Fibroblast of skin of back (primary cell): ENCODE measurements at regions not wholly inside any gene's neighbourhood (a gene's known extent, or its start where the extent isn't known, plus 50 kb on each side); places are given as distances from the start of the nearest gene placed in this dataset.

Source experiments
- DNase-seq: peaks from one replicate; pipeline ENCODE4 v3.0.0-alpha.2; 2013

DNA sequence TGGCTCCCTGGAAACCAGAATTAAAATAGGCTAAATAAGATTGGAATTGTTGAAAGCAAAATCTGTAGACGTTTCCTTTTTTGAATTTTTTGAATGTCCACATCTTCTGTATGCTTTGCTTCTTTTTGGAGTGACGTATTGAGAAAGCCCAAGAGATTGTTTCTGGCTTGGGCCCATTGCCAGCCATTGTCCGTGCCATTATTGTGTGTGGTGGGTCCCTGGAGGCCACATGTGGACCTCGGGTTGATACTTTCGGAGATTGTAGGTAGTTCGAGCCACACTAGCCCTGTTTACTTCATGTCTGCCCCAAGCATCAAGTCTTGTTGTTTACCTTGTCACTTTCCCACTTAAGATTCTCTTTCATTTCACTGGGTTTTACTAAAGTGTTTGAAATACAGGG is 106.0 kb downstream of the PALM2AKAP2 start:
- DNase-seq, result no peak

DNA sequence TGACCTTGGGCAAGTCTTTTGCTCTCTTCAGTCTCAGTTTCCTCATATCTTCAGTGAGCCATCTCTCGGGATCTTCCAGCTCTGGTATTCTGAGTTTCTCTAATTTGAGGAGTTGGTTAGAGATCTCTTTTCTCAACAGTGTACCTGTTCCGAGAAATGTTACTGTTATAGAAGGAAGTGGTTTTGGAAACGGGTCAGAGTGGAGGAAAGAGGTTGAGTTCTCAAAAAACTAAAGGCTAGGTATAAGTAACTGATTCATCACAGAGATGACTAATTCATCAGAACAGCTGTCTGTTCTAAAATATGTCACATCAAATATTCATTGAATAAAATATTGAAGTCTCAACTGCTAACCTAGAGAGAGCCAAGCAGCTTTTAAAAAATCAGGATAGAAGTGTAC is 106.6 kb downstream of the PALM2AKAP2 start:
- no peak for DNase-seq

DNA sequence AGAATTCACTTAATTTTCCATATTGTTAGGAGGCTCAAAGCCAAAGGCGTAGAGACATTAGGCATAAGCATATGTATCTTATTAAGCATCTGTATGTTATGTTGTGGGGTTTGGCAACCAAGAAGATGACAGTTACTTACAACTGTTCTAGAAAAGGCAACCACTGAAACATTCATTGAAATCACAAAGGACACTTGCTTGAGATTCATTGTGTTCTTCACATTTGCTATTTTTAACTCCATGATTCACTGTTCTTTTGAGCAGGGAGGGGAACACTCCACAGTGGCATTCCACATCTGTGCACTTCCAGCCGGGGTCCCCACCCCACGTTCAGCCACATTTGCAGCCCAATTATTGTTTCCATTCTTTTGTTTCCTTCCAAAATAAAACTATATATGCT is 107.1 kb downstream of the PALM2AKAP2 start:
- DNase-seq, result peak; percentile 91

DNA sequence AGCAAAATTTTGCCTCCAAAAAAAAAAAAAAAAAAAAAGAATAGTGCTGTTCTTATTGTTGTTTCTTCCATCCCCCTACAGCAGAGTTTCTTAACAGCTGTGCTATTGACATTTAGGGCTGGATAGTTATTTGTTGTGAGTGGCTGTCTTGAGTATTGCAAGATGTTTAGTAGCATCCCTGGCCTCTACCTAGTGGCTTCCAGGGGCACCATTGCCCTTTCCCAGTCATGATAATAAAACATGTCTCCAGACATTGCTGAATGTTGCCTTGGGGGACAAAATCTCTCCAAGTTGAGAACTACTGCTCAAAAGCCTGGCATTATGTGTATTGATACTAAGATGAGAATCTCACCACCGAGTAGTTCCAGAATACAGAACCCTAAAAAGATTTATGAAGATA is 108.7 kb downstream of the PALM2AKAP2 start:
- no peak for DNase-seq

DNA sequence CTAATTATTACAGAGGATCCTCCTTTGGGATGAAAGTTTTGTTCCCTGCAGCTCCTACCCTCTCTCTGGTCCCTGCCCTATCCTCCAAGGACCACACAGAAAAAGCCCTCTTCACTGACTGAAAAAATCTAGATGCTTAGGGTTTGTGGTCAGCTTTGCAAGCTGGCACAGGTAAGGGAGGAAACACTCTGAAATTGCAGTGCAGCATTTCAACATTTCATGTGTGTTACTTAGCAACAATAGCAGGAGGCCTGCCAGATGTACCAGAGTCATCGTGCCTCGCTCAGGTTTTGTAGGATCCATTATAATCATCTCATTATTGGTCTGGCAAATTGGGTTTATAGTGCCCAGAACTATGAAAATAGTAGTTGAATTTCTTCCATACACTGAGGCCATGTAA is 109.5 kb downstream of the PALM2AKAP2 start:
- DNase-seq, result no peak

DNA sequence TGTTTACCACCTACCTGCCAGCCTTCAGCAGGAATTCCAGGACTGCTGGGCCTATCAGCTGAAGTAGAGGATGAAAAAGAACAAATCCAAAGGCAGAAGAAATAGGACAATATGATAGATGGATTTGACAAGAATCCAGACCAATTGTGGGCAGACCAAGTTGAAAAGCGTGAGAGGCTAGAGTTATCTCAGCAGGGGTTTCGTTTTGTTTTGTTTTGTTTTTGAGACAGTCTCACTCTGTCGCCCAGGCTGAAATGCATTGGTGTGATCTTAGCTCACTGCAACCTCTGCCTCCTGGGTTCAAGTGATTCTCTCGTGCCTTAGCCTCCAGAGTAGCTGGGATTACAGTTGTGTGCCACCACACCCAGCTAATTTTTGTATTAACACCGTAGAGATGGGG is 113.2 kb downstream of the PALM2AKAP2 start:
- peak; percentile 43 for DNase-seq

DNA sequence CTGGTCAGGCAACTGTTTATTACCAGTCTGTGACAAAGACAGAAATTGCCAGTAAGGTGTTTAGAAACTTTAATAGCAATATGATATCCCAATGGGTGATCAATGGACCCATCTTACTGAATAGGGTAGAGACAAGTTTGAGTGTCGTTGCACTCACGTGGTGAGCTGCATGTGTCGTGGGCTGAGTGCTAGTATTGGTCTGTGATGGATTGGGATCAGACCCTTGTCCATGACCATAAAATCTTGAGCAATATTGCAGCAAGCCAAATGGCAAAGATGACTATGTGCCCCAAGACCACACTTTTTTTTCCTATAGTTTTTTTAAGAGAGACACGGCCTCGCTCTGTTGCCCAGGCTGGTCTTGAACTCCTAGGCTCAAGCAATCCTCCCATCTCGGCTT is 114.5 kb downstream of the PALM2AKAP2 start:
- no peak for DNase-seq

DNA sequence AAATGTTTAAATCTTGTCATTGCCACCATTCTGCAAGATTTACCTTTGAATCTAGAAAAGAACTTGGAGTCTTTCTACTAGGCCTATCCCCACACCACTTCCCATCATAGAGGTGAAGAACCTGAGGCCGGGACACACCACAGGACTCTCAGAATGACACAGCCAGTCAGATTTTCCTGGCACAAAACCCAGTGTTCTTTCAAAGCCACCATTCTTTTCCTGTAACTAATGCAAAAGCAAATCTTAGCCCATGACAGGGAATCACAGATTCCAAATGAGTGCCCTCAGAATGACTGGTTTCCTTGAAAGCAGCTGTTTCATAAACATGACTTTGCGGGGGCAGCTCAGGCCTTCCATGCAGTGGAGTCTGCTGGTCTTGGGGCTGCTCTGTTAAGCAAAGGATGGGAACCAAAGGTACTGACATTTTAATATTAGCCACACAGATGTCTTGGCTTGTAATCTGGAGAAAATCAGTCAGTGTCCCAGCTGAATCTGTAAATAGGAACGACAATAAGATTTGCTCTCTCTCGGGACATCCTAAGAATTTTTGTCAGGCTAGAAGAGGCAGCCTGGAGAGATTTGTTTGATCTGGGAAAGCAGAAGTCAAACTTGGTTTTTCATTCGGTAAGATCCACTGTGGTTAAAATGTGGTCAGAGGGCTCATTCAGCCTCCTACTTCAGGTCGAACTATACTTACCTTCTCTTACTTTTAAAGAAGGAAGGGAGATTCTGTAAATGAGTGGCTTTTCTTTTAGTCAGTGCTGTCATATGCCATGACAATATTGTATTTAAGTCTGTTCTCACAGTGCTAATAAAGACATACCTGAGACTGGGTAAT is 115.1 kb downstream of the PALM2AKAP2 start:
- peak; percentile 82 for DNase-seq

DNA sequence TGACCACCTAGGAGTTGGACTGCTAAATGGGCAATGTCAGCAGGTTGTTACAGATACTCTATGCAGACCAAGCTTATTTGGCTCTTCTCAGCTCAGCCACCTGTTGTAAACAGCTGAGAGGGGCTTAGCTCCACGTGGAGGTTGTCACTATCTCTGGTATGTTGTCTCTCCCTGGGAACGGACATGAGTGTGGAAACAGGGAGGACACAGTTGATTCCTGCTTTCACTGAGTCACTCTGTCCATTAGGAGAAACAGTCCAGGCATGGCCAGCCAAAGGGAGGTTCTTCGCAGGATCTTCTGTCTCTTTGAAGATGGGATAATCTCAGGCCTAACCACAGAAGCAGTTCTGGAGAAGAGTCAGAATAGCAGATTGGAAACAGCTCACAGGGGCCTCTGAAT is 121.2 kb downstream of the PALM2AKAP2 start:
- peak; percentile 67 for DNase-seq

DNA sequence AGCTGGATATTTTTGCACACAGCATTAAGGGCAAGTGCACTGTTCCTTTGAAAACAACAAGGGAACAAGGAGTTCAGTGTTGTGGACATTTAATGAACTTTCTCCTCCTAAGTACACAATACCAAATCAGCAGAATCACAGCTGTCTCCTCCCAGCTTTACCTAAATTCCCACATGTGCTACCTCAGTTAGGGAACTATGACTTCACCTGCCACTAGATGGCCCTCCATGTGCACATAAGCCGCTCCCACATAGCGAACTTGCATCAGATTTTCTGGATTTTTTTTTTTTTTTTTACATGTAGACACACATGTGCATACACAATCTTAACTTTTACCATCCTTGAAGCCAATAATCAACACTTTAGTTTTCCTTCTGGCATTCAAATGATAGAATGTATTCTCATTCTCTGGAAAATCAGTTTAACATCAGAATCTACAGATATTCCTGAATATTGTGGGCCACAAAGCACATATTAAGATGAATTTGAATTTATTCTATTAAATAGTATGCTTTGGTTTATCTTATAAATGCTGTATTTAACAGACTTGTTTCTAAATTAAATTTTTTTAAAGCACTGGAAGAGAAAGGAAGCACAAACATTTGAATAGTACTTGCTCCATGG is 123.6 kb downstream of the PALM2AKAP2 start:
- peak; percentile 76 for DNase-seq

DNA sequence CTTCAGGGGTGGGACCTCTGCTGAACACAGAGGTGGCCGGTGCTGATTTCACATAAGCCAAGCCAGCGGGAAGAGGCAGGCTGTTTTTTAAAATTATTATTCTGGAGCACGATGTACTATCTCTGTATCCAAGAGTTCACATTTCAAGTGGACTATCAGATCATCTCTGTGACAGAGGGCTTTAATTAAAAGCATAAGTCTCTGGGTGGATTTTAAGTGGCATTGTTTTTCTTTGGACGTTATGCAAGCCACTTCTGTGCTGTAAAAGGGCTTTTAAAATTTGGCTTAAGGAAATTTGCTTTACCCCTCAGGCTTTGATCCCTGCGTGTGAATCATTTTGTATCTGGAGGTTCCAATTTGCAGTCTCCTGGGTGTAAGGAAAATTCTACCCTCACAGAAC is 124.7 kb downstream of the PALM2AKAP2 start:
- DNase-seq, result peak; percentile 31

DNA sequence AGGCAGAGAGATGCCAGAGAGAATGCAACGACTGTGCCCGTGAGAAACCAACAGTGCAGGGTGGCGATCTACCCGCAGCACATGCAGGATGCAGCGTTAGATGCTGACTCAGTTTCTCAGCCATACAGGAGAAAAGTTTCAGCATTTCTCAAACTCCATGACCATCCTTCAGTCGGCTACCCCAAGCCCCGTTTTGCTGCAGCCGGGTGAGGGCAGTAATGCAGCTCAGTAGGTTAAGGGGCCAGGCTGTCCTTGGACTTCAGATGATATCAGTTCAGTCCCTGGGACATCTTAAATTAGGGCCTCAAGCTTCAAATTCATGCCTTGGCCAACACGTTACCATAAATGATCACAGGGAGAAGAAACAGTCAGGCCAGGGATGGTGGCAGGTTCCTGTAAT is 125.5 kb downstream of the PALM2AKAP2 start:
- DNase-seq, result no peak

DNA sequence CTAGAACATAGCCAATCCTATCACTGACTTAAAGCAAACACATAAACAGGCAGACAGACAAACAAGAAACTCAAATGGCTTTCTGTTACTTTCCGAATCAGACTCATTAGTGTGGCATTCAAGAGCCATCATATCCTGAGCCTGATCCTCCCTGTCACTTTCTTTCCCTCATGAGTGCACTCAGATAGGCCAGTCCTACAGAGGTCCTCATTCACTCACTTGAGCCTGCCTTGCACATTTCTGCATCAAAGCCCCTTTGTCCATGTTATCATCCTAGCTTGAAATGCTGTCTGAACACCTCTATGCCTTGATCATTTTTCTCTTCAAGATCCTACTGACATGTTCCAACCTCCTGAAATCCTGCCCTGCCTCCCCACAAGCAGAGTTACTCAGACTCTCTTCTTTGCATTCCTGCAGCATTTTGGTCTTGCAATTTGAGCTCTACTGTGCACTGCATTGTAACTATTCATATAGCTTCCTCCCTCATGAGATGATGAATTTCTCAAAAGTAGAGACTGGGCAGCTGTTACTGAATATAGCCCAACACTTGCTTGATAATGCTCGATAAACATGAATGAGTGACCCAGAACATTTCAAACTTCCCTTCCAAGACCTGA is 126.9 kb downstream of the PALM2AKAP2 start:
- peak; percentile 66 for DNase-seq

DNA sequence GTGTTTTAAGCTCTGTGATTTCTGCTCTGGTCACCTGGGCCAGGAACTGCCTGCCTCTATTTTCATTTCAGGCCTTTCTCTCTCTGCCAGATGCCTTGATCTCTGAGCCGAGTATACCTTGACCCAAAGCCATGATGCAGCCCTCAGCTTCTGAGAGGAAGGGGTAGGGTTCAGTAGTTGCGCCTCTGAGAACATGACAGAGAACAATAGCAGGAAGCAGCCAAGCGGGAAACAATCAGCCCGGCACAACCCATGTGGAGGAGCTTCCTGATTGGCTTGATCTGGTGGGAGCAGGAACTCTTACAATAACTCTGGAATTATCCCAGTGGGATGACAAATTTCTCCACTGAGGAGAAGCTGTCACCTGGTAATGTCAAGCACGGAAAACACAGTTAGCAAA is 127.4 kb downstream of the PALM2AKAP2 start:
- no peak for DNase-seq

DNA sequence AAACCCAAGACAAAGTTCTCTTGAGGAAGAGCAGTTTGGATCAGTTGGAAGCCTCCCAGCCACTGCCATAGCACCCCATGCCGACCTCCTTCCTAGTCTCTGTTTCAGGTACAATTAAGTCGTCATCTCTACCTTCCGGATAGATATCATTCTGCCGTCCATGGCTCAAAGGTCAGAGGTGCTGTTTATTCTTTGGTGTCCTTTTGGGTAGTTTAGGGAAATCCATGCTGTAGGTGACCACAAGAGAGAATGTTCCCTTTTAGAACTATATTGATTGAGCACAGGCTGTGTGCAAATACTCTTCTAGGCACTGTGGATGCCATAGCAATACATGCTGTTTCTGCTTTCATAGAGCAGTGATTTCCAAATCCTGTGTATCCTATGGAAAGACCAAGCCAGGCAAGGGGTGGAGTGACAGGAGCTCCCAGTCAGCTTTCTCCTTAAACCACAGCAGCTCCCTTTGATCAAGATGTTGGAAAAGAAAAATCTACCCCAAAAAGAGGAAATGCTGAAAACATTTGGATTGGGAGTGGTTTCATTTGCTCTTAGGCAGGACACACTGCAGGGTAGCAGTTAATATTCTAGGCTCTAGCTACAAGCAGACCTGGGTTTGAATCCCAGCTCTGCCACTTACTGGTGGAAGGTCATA is 127.9 kb downstream of the PALM2AKAP2 start:
- DNase-seq, result no peak

DNA sequence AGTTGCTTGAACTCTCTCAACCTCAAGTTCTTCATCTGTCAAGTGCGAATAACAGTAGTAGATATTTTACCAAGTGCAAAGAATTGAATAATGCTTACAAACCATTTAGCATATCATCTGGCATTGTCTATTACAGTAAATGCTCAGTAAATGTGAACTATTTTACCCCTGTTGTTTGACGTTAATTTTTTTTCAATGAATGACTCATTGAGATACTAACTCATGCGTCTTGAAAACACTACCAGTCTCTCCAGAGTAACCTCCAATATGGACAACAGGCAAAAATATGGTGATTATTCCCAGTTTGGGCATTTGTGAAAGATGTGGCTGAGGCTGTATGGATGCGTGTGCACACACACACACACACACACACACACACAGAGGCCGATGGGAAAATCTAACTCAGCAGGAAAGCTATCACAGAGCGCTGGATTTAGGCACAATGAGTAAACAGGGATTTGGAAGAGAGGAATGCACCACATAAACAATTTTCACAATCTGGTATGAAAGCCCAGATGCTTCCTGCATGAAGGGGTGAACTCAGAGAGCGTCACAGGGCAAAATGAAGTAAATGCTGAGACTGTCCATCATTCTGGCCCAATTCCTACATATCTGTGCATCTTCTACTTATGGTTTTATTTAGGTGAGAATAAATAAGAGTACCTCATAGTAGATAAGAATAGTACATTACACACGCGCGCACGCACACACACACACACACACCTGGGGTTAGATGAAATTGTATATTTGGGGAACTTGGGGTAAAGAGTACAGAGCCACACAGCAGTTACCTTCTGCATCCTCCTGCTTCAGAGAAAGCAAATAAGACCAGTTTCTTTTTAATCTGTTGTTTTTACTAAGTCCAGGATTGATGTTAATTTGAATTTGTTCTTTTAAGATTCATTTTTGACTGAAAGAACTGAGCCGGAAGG is 128.7 kb downstream of the PALM2AKAP2 start:
- DNase-seq, result peak; percentile 58

DNA sequence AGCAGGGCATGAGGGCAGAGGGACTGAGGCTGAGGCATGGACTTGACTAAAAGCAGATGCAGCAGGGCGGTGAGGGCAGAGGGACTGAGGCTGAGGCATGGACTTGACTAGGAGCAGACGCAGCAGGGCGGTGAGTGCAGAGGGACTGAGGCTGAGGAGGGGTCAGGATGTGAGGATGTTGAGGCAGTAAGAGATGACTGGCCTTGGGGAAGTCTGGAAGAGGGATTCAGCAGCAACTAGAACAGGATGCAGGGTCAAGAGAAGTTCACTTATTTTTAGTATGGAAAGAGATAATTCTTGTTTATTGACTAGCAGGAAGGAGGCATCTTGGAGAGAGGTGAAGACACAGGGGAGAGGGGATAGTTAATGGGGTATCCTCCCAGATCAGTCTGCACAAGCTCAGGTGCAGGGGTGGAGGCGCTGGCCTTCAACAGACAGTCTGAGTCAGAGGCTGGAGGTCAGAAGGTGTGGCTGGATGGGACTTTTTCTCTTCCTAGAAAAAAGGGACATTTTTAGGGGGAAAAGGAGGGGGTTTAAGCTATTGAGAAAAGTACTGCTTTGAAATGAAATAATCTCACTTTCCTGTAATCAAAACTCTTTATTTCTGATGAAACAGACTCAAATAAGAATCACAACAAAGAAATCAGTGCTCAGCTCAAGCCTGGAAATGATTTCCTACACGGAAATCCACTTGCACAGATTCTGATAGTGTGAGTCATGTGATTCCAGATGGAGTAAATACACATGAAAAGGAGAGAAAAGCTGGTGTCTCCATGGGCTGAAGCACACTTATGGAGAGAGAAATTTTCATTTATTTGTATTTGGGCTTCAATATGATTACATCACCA is 130.9 kb downstream of the PALM2AKAP2 start:
- peak; percentile 83 for DNase-seq

DNA sequence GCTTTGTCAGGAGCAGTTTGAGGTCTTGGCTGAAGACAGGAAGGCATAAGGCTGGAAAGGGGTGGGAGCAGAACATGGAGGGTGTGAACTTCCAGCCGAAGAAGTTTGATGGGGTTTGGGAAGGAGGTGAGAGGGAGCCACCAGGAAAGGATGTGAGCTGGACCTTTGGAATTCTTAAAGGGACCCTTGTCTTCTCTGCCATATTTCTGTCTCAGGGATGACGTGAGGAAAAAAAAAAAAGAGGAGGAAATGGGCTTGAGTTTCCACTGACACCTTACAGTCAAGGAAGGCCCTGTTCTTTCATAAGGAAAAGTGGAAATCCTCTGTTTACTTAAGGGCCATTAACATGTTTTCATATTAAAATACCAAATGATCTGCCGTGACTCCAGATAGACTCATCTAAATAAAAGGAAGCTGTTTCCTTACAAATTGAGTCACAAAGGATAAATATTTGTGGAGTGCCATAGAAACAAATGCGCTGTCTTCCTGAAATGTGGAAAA is 132.1 kb downstream of the PALM2AKAP2 start:
- peak; percentile 77 for DNase-seq

DNA sequence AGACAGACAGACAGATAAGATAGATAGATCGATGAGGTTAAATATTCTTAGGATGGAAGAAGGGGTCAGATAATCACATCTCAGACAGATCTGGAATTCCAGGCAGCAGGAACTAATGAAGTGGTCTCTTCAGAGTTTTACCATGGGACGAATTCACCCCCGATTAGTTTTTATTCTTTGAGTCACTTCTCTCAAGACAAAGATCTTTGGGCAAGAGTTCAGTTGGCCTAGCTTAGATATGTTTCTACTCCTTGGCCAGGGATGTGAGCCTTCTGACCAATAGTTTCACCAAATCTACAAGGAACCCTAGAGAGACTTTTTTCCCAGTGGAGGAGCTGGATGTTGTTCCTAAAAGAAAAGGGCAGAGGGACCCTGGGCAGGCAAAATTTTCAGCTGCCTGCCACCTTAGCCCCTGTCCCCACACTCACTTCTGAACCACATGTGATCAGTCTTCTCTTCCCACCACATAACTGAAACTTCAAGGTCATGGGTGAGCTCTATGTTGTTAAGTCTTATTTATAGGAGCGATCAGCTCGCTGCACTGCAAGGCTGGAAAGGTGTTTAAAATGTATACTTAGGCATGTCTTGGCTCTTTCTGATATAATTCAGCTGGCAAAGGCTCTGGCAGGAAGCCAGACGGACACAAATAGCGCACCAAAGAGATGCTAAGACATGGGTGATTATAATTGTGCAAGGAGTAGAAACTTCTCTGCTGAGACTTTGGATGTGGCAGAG is 132.9 kb downstream of the PALM2AKAP2 start:
- no peak for DNase-seq

DNA sequence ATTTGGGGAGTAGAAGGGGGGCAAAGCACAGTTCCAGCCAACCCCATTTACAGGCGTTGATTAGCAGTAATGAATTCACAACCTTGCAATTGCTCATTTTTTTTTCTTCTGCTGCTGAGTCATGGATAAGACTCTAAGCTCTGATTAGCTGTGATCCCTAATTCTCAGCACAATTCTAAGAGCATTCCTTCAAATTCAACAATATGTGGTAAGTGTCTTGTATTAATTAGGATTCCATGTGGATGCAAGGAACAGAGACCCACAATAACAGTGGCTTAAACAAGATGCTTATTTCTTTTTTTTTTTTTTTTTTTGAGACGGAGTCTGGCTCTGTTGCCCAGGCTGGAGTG is 133.4 kb downstream of the PALM2AKAP2 start:
- no peak for DNase-seq
